GM12878 (cell line): ENCODE measurements at regions not wholly inside any gene's neighbourhood (a gene's known extent, or its start where the extent isn't known, plus 50 kb on each side); places are given as distances from the start of the nearest gene placed in this dataset.

Experiments
- ATAC-seq: fragments of 200-7000 bp; cut with Tn5 transposase; 3 replicates; pipeline ENCODE4 v1.9.1; 2020; ENCODE audit warnings: mild to moderate bottlenecking, moderate library complexity
- BruUV-seq: library from RNA; stranded (reverse); fragments of 400-500 nt; replicated peaks from 2 replicates; lab custom pipeline; 2021; lab: Mats Ljungman, UMichigan
- CTCF ChIA-PET: fragments of 300-600 bp; sonication (Branson Sonifier 250); formaldehyde crosslinking; extraction: SDS; loops from one replicate; lab custom pipeline; 2021; ENCODE audit warnings: inconsistent platforms; lab: Yijun Ruan, JAX
- POLR2A ChIA-PET: fragments of 350-600 bp; formaldehyde crosslinking; extraction: SDS; loops from one replicate; lab custom pipeline; 2021; ENCODE audit warnings: inconsistent platforms; lab: Charles Lee
- RAD21 ChIA-PET: fragments of 300-600 bp; sonication (Branson Sonifier 250); formaldehyde crosslinking; loops from one replicate; lab custom pipeline; 2023; ENCODE audit warnings: antibody characterized with exemption; ENCODE audit not compliant: unreplicated experiment; lab: Charles Lee
- SMC1A ChIA-PET: fragments of 300-600 bp; sonication (Branson Sonifier 250); formaldehyde crosslinking; loops from one replicate; lab custom pipeline; 2023; ENCODE audit not compliant: unreplicated experiment, uncharacterized antibody; lab: Charles Lee
- DNase-seq: peaks from one replicate; pipeline ENCODE4 v3.0.0-alpha.2; 2011; ENCODE audit warnings: low read depth, low spot score
- FAIRE-seq: peaks from 3 replicates; lab custom pipeline; 2011; peaks lifted over from hg19 to GRCh38; lab: Jason Lieb, UNC
- H2AFZ ChIP-seq: 2 replicates; pipeline ENCODE4 v1.6.0; 2011; ENCODE audit warnings: low read depth, low read length, control low read depth; ENCODE audit not compliant: control insufficient read depth
- H3K27ac ChIP-seq: 2 replicates; pipeline ENCODE4 v1.5.1; 2011; ENCODE audit warnings: control low read depth; ENCODE audit not compliant: control insufficient read depth, insufficient read depth
- H3K27me3 ChIP-seq, 2 experiments: replicated peaks in 1 of 2; 2 replicates each; pipeline versions ENCODE4 v1.6.0 to v1.6.1; 2011; ENCODE audit warnings: low read length in 1 of 2; ENCODE audit not compliant: control insufficient read depth in 2 of 2, insufficient read depth in 2 of 2
- H3K36me3 ChIP-seq, 2 experiments: 2 replicates each; pipeline ENCODE4 v1.5.1; 2011; ENCODE audit warnings: low read length in 1 of 2; ENCODE audit not compliant: control insufficient read depth in 2 of 2, insufficient read depth in 2 of 2
- H3K4me1 ChIP-seq: 2 replicates; pipeline ENCODE4 v1.6.1; 2011; ENCODE audit warnings: mild to moderate bottlenecking, low read length, moderate library complexity, mixed read lengths; ENCODE audit not compliant: control insufficient read depth, insufficient read depth
- H3K4me2 ChIP-seq: 2 replicates; pipeline ENCODE4 v1.6.0; 2011; ENCODE audit warnings: control low read depth; ENCODE audit not compliant: control insufficient read depth, insufficient read depth
- H3K4me3 ChIP-seq: fragments of 200-600 bp; sonication (generic); 2 replicates; pipeline ENCODE4 v1.5.1; 2016
- H3K79me2 ChIP-seq: 2 replicates; pipeline ENCODE4 v1.6.0; 2011; ENCODE audit warnings: low read length; ENCODE audit not compliant: control insufficient read depth, insufficient read depth
- H3K9ac ChIP-seq: 2 replicates; pipeline ENCODE4 v1.8.0; 2011; ENCODE audit warnings: low read length, control low read depth, mixed read lengths; ENCODE audit not compliant: control insufficient read depth, insufficient read depth
- H3K9me3 ChIP-seq: replicated peaks from 3 replicates; pipeline ENCODE4 v1.5.1; 2011; ENCODE audit warnings: mild to moderate bottlenecking, low read length; ENCODE audit not compliant: control insufficient read depth, insufficient read depth
- H4K20me1 ChIP-seq: 2 replicates; pipeline ENCODE4 v1.6.0; 2011; ENCODE audit not compliant: control insufficient read depth, insufficient read depth
- ASH2L ChIP-seq: fragments of 300-600, 200-600 bp; sonication (generic); IDR thresholded peaks from 2 replicates; pipeline ENCODE4 v1.6.1; 2017; ENCODE audit warnings: low read depth, mild to moderate bottlenecking, borderline replicate concordance
- BACH1 ChIP-seq: fragments of 450-650 bp; IDR thresholded peaks from 2 replicates; pipeline ENCODE4 v1.6.1; 2017; ENCODE audit warnings: mild to moderate bottlenecking, borderline replicate concordance
- BCLAF1 ChIP-seq: fragments of 450-650 bp; IDR thresholded peaks from 2 replicates; pipeline ENCODE4 v1.6.1; 2017; ENCODE audit warnings: antibody characterized with exemption, mild to moderate bottlenecking, moderate library complexity
- CEBPB ChIP-seq, 2 experiments: fragments of 150-350 bp in 1 of 2; IDR thresholded peaks; 2 replicates each; pipeline ENCODE4 v1.6.1; 2012 to 2014; ENCODE audit warnings: low read depth in 2 of 2, low read length in 2 of 2, borderline replicate concordance in 1 of 2, inconsistent platforms in 1 of 2
- IRF4 ChIP-seq: IDR thresholded peaks from 2 replicates; pipeline ENCODE4 v1.6.1; 2011; ENCODE audit warnings: low read depth, low read length
- KLF5 ChIP-seq: fragments of 450-650 bp; IDR thresholded peaks from 2 replicates; pipeline ENCODE4 v1.6.1; 2014; ENCODE audit warnings: mild to moderate bottlenecking; ENCODE audit not compliant: partially characterized antibody
- MLLT1 ChIP-seq: fragments of 450-650 bp; IDR thresholded peaks from 2 replicates; pipeline ENCODE4 v1.6.1; 2016; ENCODE audit warnings: mild to moderate bottlenecking
- NFIC ChIP-seq: IDR thresholded peaks from 2 replicates; pipeline ENCODE4 v1.6.1; 2012; ENCODE audit warnings: low read depth, mild to moderate bottlenecking, inconsistent platforms, low read length, moderate library complexity
- RBBP5 ChIP-seq: fragments of 200-600 bp; sonication (generic); conservative IDR thresholded peaks from 2 replicates; pipeline ENCODE4 v1.6.1; 2016
- SREBF2 ChIP-seq: IDR thresholded peaks from 2 replicates; pipeline ENCODE4 v1.6.1; 2012; ENCODE audit warnings: mild to moderate bottlenecking, low read length
- SRF ChIP-seq, 2 experiments: IDR thresholded peaks; 2 replicates each; pipeline ENCODE4 v1.6.1; 2011; ENCODE audit warnings: low read depth in 2 of 2, low read length in 2 of 2, mild to moderate bottlenecking in 1 of 2, moderate library complexity in 1 of 2
- TBL1XR1 ChIP-seq: IDR thresholded peaks from 2 replicates; pipeline ENCODE4 v1.6.1; 2012; ENCODE audit warnings: low read depth, low read length, improper control_type of control experiment
- USF2 ChIP-seq: IDR thresholded peaks from 2 replicates; pipeline ENCODE4 v1.6.1; 2011; ENCODE audit warnings: low read depth, low read length, improper control_type of control experiment, borderline replicate concordance
- YY1 ChIP-seq: IDR thresholded peaks from 2 replicates; pipeline ENCODE4 v1.6.1; 2011; ENCODE audit warnings: low read depth, mild to moderate bottlenecking, low read length
- ZBTB11 ChIP-seq: fragments of 450-650 bp; formaldehyde crosslinking; IDR thresholded peaks from 2 replicates; pipeline ENCODE4 v1.5.0; 2022; ENCODE audit warnings: mild to moderate bottlenecking, missing genetic modification characterization
- WGBS: methylation state at CpG from one replicate; pipeline ENCODE4 v1.1.6; 2016; ENCODE audit warnings: low lambda C conversion rate; ENCODE audit not compliant: insufficient replicate concordance, insufficient coverage; ENCODE audit errors: missing lambda C conversion rate; 5-methylcytosine and 5-hydroxymethylcytosine counted together
- in situ Hi-C: fragments of 300-500 bp; cut with MboI; formaldehyde crosslinking; loops from 9 replicates; pipeline ENCODE4 v1.14.3; 2018; ENCODE audit warnings: mixed read lengths
- intact Hi-C: fragments of 100-400 bp; cut with micrococcal nuclease; formaldehyde crosslinking; loops from one replicate; pipeline ENCODE4 v1.14.2; 2022; ENCODE audit not compliant: unreplicated experiment

DNA sequence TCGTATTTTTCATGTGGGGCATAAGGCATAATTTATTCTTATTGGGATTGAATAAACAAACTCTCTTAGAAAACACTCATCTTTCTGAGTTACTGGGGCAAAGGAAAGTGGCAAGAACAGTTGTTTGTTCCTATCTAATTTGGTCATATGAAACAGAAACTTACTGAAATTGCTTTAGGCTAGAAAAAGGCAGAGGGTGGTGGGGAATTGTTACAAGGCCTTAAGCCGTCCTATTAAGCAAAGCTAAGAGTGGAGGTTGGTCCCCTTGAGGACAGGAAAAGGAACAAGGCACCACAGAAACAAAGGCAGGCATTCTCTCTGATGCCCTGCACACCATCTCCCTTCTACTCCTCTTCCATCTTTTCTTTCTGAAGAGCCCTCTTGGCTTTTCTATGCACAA is 830.9 kb downstream of the EDEM1 start:
- POLR2A ChIA-PET, result no interaction called here
- WGBS, result 0% methylated on average over 2 of the region's 2 CpGs
- RAD21 ChIA-PET, result interaction anchor here (0.5 kb wide), 1 partner anchor 369 kb away, joined by 3 read pairs; no protein-coding TSS in a partner anchor

More for the DNA sequence above, 830.9 kb downstream of the EDEM1 start:
- H2AFZ ChIP-seq, result no peak overlapping the region
- H3K79me2 ChIP-seq, result no peaks in the 10 kb centered on the region
- H3K36me3 ChIP-seq, result no peaks in the 10 kb centered on the region
- DNase-seq (no peak), ATAC-seq (peak; percentile 36), FAIRE-seq (no peak)
- ChIA-PET CTCF (interaction anchor here (0.8 kb wide), 1 partner anchor 11 kb away, joined by 3 read pairs; no protein-coding TSS in a partner anchor), SMC1A (no interaction called here)
- H3K9ac ChIP-seq, result no peak overlapping the region
- H3K4me1 ChIP-seq, result no peaks in the 10 kb centered on the region
- no peak overlapping the region for H3K27ac ChIP-seq
- H3K9me3 ChIP-seq, result no peaks in the 10 kb centered on the region; the same call in 2 of the 3 replicates
- no peak for TF ChIP-seq CEBPB (IDR thresholded peaks at IDR 0.05; ENCODE audit: borderline replicate concordance in 1 of 2, low read depth in 2 of 2, low read length in 2 of 2)
- TF ChIP-seq YY1, result no peak
- TF ChIP-seq BACH1, result no peak
- TF ChIP-seq USF2, result no peak
- no peak for TF ChIP-seq BCLAF1
- TF ChIP-seq SREBF2, result no peak
- no peak for TF ChIP-seq ZBTB11 (CRISPR knock-in tag)
- TF ChIP-seq IRF4, result no peak
- no peak for TF ChIP-seq TBL1XR1
- no peak for TF ChIP-seq MLLT1
- TF ChIP-seq ASH2L, result no peak
- no peak for TF ChIP-seq SRF (IDR thresholded peaks at IDR 0.05; ENCODE audit: low read depth in 2 of 2, low read length in 2 of 2)
- no peak for TF ChIP-seq KLF5
- TF ChIP-seq NFIC, result no peak
- no peak for TF ChIP-seq RBBP5
- in situ Hi-C loops, result no loop called here
- no TSS peak for BruUV-seq
- H3K4me3 ChIP-seq, result no peak overlapping the region
- no peak overlapping the region for H3K4me2 ChIP-seq
- no peaks in the 10 kb centered on the region for H4K20me1 ChIP-seq
- no peaks in the 10 kb centered on the region for H3K27me3 ChIP-seq
- intact Hi-C loops, result no loop called here
